Body of pancreas (tissue), 4 donors: ENCODE measurements at regions not wholly inside any gene's neighbourhood (a gene's known extent, or its start where the extent isn't known, plus 50 kb on each side); places are given as distances from the start of the nearest gene placed in this dataset.

Experiments
- ATAC-seq: fragments of 150-250 bp; one replicate; pipeline ENCODE4 v1.9.1; 2016
- DNase-seq, 4 donors: peaks; one replicate each; pipeline ENCODE4 v3.0.0-alpha.2; 2019
- H3K27ac ChIP-seq, 4 donors: fragments of 200-600 bp; sonication (generic); 1 replicate in 3 of 4; 2 replicates in 1 of 4; pipeline versions ENCODE4 v1.5.1 to v1.6.1; 2016 to 2019; ENCODE audit warnings: mild to moderate bottlenecking in 1 of 4, mixed read lengths in 1 of 4, moderate library complexity in 1 of 4
- H3K27me3 ChIP-seq, 2 donors: fragments of 200-600 bp; sonication (generic); one replicate each; pipeline ENCODE4 v1.6.0; 2016; ENCODE audit warnings: mild to moderate bottlenecking in 1 of 2
- H3K36me3 ChIP-seq, 2 donors: fragments of 200-600 bp; sonication (generic); replicated peaks in 1 of 2; 2 replicates each; pipeline ENCODE4 v1.5.1; 2016; ENCODE audit warnings: low read depth in 2 of 2; ENCODE audit not compliant: insufficient read depth in 1 of 2
- H3K4me1 ChIP-seq: fragments of 200-600 bp; sonication (generic); one replicate; pipeline ENCODE4 v1.6.0; 2016
- H3K4me3 ChIP-seq, 2 donors: fragments of 200-600 bp; sonication (generic); 1 replicate in 1 of 2; 2 replicates in 1 of 2; pipeline ENCODE4 v1.5.1; 2016 to 2019
- H3K9me3 ChIP-seq, 3 donors: fragments of 200-600 bp; sonication (generic); 1 replicate in 2 of 3; 2 replicates in 1 of 3; pipeline ENCODE4 v1.5.1; 2016
- POLR2A ChIP-seq, 3 donors: fragments of 450-650 bp; IDR thresholded peaks; one replicate each; pipeline ENCODE4 v1.6.1; 2016; ENCODE audit warnings: antibody characterized with exemption in 3 of 3, mild to moderate bottlenecking in 2 of 3
- WGBS, 2 donors: methylation state at CpG; one replicate each; pipeline ENCODE4 v1.1.5; 2017; 5-methylcytosine and 5-hydroxymethylcytosine counted together
- intact Hi-C: fragments of 100-400 bp; cut with DNase I; formaldehyde crosslinking; loops from one replicate; pipeline ENCODE4 v1.15.1; 2023
- TF ChIP-seq, protein P1 (sequence below), 7 experiments: fragments of 450-650 bp in 4 of 7; fragments of 200-600 bp in 3 of 7; sonication (generic) in 3 of 7; IDR thresholded peaks; one replicate each; pipeline ENCODE4 v1.5.1; 2016 to 2019; ENCODE audit warnings: antibody characterized with exemption in 7 of 7

- Histone ChIP-seq H3K9me3 (no peaks in the 10 kb centered on the region), H3K27me3 (no peaks in the 10 kb centered on the region), H3K36me3 (no peaks in the 10 kb centered on the region), H3K4me1 (no peaks in the 10 kb centered on the region), H3K4me3 (no peak overlapping the region), H3K27ac (no peak overlapping the region)
- WGBS, 2 donors = 68 to 79% methylated on average over 2 of the region's 2 CpGs
- DNase-seq (no peak), ATAC-seq (no peak)
- intact Hi-C loops = no loop called here
- TF ChIP-seq, protein P1, sequence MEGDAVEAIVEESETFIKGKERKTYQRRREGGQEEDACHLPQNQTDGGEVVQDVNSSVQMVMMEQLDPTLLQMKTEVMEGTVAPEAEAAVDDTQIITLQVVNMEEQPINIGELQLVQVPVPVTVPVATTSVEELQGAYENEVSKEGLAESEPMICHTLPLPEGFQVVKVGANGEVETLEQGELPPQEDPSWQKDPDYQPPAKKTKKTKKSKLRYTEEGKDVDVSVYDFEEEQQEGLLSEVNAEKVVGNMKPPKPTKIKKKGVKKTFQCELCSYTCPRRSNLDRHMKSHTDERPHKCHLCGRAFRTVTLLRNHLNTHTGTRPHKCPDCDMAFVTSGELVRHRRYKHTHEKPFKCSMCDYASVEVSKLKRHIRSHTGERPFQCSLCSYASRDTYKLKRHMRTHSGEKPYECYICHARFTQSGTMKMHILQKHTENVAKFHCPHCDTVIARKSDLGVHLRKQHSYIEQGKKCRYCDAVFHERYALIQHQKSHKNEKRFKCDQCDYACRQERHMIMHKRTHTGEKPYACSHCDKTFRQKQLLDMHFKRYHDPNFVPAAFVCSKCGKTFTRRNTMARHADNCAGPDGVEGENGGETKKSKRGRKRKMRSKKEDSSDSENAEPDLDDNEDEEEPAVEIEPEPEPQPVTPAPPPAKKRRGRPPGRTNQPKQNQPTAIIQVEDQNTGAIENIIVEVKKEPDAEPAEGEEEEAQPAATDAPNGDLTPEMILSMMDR (IDR thresholded peaks at IDR 0.05) = no peak
- no peak for TF ChIP-seq POLR2A (IDR thresholded peaks at IDR 0.05)
Measured at GRCh38 chr10:8508882-8509281, 454.4 kb downstream of the GATA3 start.

DNA sequence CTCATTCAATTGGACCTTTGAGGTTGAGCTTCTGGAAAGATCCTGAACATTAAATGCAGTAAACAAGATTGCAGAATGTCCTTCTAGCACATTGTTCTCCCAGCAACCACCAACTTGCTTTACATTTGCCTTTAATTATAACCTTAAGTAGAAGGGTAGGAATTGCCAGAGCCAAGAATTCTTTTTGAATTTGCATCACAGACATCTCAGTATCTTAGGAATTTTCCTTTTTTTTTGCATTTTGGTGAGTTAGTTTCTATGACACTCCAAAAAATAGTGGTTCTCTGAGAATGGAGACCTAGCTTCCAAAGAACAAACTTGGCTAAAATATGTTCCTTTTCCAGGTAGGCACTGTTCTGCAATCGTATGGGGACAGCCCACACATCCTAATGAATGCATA is 456.0 kb downstream of the GATA3 start:
- ATAC-seq (no peak), DNase-seq (no peak)
- WGBS, 2 donors = 26 to 50% methylated on average over 1 of the region's 1 CpG
- Histone ChIP-seq H3K4me1 (no peaks in the 10 kb centered on the region), H3K36me3 (no peaks in the 10 kb centered on the region), H3K4me3 (no peak overlapping the region), H3K27me3 (no peaks in the 10 kb centered on the region), H3K27ac (no peak overlapping the region), H3K9me3 (no peaks in the 10 kb centered on the region)
- TF ChIP-seq POLR2A (IDR thresholded peaks at IDR 0.05) = no peak
- TF ChIP-seq, protein P1 (IDR thresholded peaks at IDR 0.05) = no peak
- intact Hi-C loops = no loop called here

DNA sequence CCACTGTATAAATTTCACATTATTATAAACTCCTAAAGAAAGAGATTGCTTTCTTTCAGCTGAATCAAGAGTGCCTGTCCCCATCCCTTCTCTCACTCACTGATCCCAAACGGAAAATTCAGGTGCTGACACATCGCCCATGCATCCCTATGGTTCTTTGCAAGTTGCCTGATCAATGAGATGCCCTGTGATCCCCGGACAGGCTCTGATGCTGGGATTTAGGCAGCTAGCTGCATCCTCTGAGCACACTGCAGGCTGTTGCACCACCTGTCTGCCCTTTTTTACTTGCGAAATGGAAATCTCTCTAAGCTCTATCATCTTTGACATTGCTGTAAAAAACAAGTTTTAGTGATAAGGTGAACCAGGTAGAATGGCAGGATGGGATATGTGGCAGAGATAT is 456.5 kb downstream of the GATA3 start:
- Histone ChIP-seq H3K9me3 (no peaks in the 10 kb centered on the region), H3K4me3 (no peak overlapping the region), H3K27ac (no peak overlapping the region), H3K27me3 (no peaks in the 10 kb centered on the region), H3K4me1 (no peaks in the 10 kb centered on the region), H3K36me3 (no peaks in the 10 kb centered on the region)
- TF ChIP-seq, protein P1 (IDR thresholded peaks at IDR 0.05) = no peak
- TF ChIP-seq POLR2A (IDR thresholded peaks at IDR 0.05) = no peak
- no peak for DNase-seq
- no peak for ATAC-seq
- intact Hi-C loops = no loop called here
- 29 to 42% methylated on average over 4 of the region's 4 CpGs for WGBS, 2 donors

DNA sequence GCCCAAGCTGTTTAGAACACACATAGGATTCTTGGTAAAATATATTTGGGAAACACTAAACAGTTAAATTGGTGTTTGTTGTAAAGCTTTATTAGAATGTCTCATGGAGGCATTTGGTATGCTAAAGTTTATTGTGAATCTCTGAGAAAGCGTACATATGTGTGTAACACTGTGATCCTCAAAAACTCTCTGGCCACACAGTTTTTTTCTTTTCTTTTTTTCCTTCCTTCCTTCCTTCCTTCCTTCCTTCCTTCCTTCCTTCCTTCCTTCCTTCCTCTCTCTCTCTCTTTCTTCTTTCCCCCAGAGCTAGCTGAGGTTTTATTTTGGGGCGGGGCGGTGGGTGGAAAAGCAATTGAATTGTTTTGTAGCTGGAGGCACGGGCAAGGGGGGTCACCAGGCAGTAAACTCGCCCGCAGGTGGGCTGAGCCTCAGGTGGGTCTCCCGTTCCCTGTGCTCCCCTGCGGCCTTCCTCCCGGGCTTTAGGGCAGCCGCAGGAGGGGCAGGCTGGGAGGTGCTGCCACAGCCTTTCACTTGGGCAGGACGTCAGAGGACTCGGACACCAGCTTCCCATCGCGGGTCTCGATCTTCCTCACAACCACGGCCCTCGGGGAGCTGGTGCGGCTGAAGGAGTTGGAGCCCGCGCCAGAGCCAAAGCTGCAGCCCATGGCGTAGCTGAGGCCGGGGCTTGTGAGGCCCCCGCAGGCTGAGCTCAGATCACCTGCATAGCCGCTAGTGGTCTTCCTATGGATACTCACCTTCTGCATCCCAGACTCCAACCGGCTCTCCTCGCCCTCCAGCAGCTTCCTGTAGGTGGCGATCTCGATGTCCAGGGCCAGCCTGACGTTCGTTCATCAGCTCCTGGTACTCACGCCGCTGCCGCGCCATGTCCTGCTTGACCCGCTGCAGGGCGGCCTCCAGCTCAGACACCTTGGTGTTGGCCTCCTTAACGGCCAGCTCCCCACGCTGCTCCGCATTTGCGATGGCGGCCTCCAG is 459.0 kb downstream of the GATA3 start:
- H3K4me3 ChIP-seq = no peak overlapping the region
- WGBS, 2 donors = 78 to 87% methylated on average over 18 to 40 of the region's 41 CpGs
- no peaks in the 10 kb centered on the region for H3K27me3 ChIP-seq
- no peak for ATAC-seq
- DNase-seq = no peak
- H3K9me3 ChIP-seq = no peaks in the 10 kb centered on the region
- no peak for TF ChIP-seq POLR2A (IDR thresholded peaks at IDR 0.05)
- TF ChIP-seq, protein P1 (IDR thresholded peaks at IDR 0.05) = no peak
- no peak overlapping the region for H3K27ac ChIP-seq
- intact Hi-C loops = no loop called here
- no peaks in the 10 kb centered on the region for H3K4me1 ChIP-seq
- no peaks in the 10 kb centered on the region for H3K36me3 ChIP-seq

GRCh38 chr10:8520382-8520781 is 465.9 kb downstream of the GATA3 start:
- Histone ChIP-seq H3K27ac (no peak overlapping the region), H3K9me3 (no peaks in the 10 kb centered on the region), H3K4me3 (no peak overlapping the region), H3K27me3 (no peaks in the 10 kb centered on the region), H3K4me1 (no peaks in the 10 kb centered on the region), H3K36me3 (no peaks in the 10 kb centered on the region)
- TF ChIP-seq POLR2A (IDR thresholded peaks at IDR 0.05) = no peak
- TF ChIP-seq, protein P1 (IDR thresholded peaks at IDR 0.05) = no peak
- intact Hi-C loops = no loop called here
- ATAC-seq = no peak
- no peak for DNase-seq
- WGBS, 2 donors = 50% methylated on average over 2 of the region's 2 CpGs
